DND-41 (cell line): ENCODE measurements at regions not wholly inside any gene's neighbourhood (a gene's known extent, or its start where the extent isn't known, plus 50 kb on each side); places are given as distances from the start of the nearest gene placed in this dataset.

ENCODE experiments used
- ATAC-seq: fragments of 200-7000 bp; cut with Tn5 transposase; 3 replicates; pipeline ENCODE4 v1.9.1; 2021; ENCODE audit warnings: low read depth; ENCODE audit not compliant: insufficient read depth
- DNase-seq: peaks from one replicate; pipeline ENCODE4 v3.0.0-alpha.2; 2020
- H2AFZ ChIP-seq: 2 replicates; pipeline ENCODE4 v1.6.0; 2012; ENCODE audit warnings: low read depth, low read length
- H3K27ac ChIP-seq: 2 replicates; pipeline ENCODE4 v1.5.1; 2012; ENCODE audit warnings: low read length, inconsistent platforms
- H3K27me3 ChIP-seq: fragments of 200-600 bp; sonication (generic); 2 replicates; pipeline ENCODE4 v1.6.0; 2012; ENCODE audit warnings: low read length, mild to moderate bottlenecking, inconsistent platforms; ENCODE audit not compliant: insufficient read depth, poor library complexity
- H3K36me3 ChIP-seq: 2 replicates; pipeline ENCODE4 v1.5.1; 2012; ENCODE audit warnings: low read length, inconsistent platforms; ENCODE audit not compliant: insufficient read depth
- H3K4me1 ChIP-seq: 2 replicates; pipeline ENCODE4 v1.5.1; 2012; ENCODE audit warnings: mild to moderate bottlenecking, low read length; ENCODE audit not compliant: insufficient read depth
- H3K4me2 ChIP-seq: 2 replicates; pipeline ENCODE4 v1.6.0; 2012; ENCODE audit warnings: mild to moderate bottlenecking, moderate library complexity, low read length, inconsistent platforms; ENCODE audit not compliant: insufficient read depth
- H3K4me3 ChIP-seq, 2 experiments: fragments of 200-600 bp in 1 of 2; shearing (Covaris generic) in 1 of 2; 2 replicates each; pipeline ENCODE4 v1.5.1; 2012 to 2016; ENCODE audit warnings: inconsistent platforms in 2 of 2, low read length in 2 of 2, mild to moderate bottlenecking in 2 of 2, low read depth in 1 of 2, moderate library complexity in 1 of 2
- H3K79me2 ChIP-seq: 2 replicates; pipeline ENCODE4 v1.6.0; 2012; ENCODE audit warnings: low read length, inconsistent platforms; ENCODE audit not compliant: insufficient read depth
- H3K9ac ChIP-seq: 2 replicates; pipeline ENCODE4 v1.6.0; 2012; ENCODE audit warnings: low read depth, mild to moderate bottlenecking, inconsistent platforms, low read length, moderate library complexity
- H3K9me3 ChIP-seq: 2 replicates; pipeline ENCODE4 v1.5.1; 2012; ENCODE audit warnings: low read length, moderate library complexity, mild to moderate bottlenecking, inconsistent platforms; ENCODE audit not compliant: insufficient read depth, severe bottlenecking
- H4K20me1 ChIP-seq: 2 replicates; pipeline ENCODE4 v1.6.0; 2012; ENCODE audit warnings: low read length; ENCODE audit not compliant: insufficient read depth
- EZH2 ChIP-seq: IDR thresholded peaks from 3 replicates; pipeline ENCODE4 v1.6.1; 2012; ENCODE audit warnings: borderline replicate concordance, low read depth, mild to moderate bottlenecking, moderate library complexity, low read length, inconsistent platforms; ENCODE audit not compliant: severe bottlenecking
- TF ChIP-seq, protein P1 (sequence below): IDR thresholded peaks from 2 replicates; pipeline ENCODE4 v1.5.1; 2012; ENCODE audit warnings: borderline replicate concordance, low read length, moderate library complexity, mild to moderate bottlenecking; ENCODE audit not compliant: poor library complexity, severe bottlenecking; ENCODE audit errors: extremely low read depth

GRCh38 chr5:34499001-34499734 lies 157.0 kb upstream of the RAI14 start:
- ATAC-seq = 0 out of 3 replicates have a peak, but pooled peaks have one; percentile 27
- no peak overlapping the region for H2AFZ ChIP-seq
- H3K36me3 ChIP-seq = no peaks in the 10 kb centered on the region
- TF ChIP-seq, protein P1, sequence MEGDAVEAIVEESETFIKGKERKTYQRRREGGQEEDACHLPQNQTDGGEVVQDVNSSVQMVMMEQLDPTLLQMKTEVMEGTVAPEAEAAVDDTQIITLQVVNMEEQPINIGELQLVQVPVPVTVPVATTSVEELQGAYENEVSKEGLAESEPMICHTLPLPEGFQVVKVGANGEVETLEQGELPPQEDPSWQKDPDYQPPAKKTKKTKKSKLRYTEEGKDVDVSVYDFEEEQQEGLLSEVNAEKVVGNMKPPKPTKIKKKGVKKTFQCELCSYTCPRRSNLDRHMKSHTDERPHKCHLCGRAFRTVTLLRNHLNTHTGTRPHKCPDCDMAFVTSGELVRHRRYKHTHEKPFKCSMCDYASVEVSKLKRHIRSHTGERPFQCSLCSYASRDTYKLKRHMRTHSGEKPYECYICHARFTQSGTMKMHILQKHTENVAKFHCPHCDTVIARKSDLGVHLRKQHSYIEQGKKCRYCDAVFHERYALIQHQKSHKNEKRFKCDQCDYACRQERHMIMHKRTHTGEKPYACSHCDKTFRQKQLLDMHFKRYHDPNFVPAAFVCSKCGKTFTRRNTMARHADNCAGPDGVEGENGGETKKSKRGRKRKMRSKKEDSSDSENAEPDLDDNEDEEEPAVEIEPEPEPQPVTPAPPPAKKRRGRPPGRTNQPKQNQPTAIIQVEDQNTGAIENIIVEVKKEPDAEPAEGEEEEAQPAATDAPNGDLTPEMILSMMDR = no peak
- no peak for TF ChIP-seq EZH2
- no peak overlapping the region for H3K9ac ChIP-seq
- H3K27me3 ChIP-seq = no peaks in the 10 kb centered on the region
- H3K79me2 ChIP-seq = no peaks in the 10 kb centered on the region
- DNase-seq = no peak
- H3K27ac ChIP-seq = no peak overlapping the region
- no peaks in the 10 kb centered on the region for H3K4me1 ChIP-seq
- no peak overlapping the region for H3K4me3 ChIP-seq
- H3K9me3 ChIP-seq = no peaks in the 10 kb centered on the region
- no peak overlapping the region for H3K4me2 ChIP-seq
- H4K20me1 ChIP-seq = no peaks in the 10 kb centered on the region

- H3K27ac ChIP-seq = no peak overlapping the region
- H3K27me3 ChIP-seq = no peaks in the 10 kb centered on the region
Measured at GRCh38 chr5:34500236-34500847, 155.8 kb upstream of the RAI14 start.

GRCh38 chr5:34501016-34501415 lies 155.1 kb upstream of the RAI14 start:
- no peak overlapping the region for H3K9ac ChIP-seq
- no peaks in the 10 kb centered on the region for H3K9me3 ChIP-seq
- no peak for DNase-seq
- no peak for TF ChIP-seq EZH2
- TF ChIP-seq, protein P1 = no peak
- H3K4me3 ChIP-seq = no peak overlapping the region
- H3K79me2 ChIP-seq = no peaks in the 10 kb centered on the region
- no peak overlapping the region for H3K4me2 ChIP-seq
- H2AFZ ChIP-seq = no peak overlapping the region
- no peak for ATAC-seq
- no peaks in the 10 kb centered on the region for H3K27me3 ChIP-seq
- no peaks in the 10 kb centered on the region for H3K4me1 ChIP-seq
- H4K20me1 ChIP-seq = no peaks in the 10 kb centered on the region
- H3K27ac ChIP-seq = no peak overlapping the region
- no peaks in the 10 kb centered on the region for H3K36me3 ChIP-seq

More at GRCh38 chr5:34500236-34500847, 155.8 kb upstream of the RAI14 start:
- no peaks in the 10 kb centered on the region for H4K20me1 ChIP-seq
- H3K4me1 ChIP-seq = no peaks in the 10 kb centered on the region
- H3K4me3 ChIP-seq = no peak overlapping the region
- no peak overlapping the region for H3K9ac ChIP-seq
- no peak overlapping the region for H2AFZ ChIP-seq
- no peaks in the 10 kb centered on the region for H3K36me3 ChIP-seq
- H3K9me3 ChIP-seq = no peaks in the 10 kb centered on the region
- no peak for DNase-seq
- no peaks in the 10 kb centered on the region for H3K79me2 ChIP-seq
- no peak overlapping the region for H3K4me2 ChIP-seq
- ATAC-seq = no peak
- TF ChIP-seq, protein P1 = no peak
- no peak for TF ChIP-seq EZH2
